GM18520 (cell line): ENCODE measurements at regions not wholly inside any gene's neighbourhood (a gene's known extent, or its start where the extent isn't known, plus 50 kb on each side); places are given as distances from the start of the nearest gene placed in this dataset.
A peak's percentile ranks its signal among the peaks of the same experiment; 100 is the strongest.

Experiments
- ATAC-seq: cut with Tn5 transposase; IDR thresholded peaks from one replicate; pipeline ENCODE4 v1.9.1; 2021; ENCODE audit not compliant: unreplicated experiment

DNA sequence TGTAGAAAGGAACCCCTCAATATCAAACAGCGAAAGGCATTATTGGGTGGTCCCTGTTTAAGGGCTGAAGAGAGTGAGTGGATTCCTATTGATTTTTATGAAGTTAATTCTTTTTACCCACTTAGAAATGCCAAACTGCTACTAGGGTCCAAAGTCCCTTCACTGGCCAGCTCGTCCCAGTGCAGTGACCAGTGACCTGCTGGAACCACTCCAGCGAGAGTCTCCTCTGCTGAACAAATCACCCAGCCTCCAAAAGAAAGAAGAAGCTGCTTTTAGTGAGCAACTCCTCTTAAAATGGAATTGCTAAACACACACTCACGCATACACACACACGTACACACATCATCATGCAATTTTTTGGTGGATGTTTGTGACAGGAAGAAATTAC is 198.2 kb upstream of the PLEKHG7 start:
- ATAC-seq = no peak

- no peak for ATAC-seq
These were observed 198.7 kb upstream of the PLEKHG7 start for GRCh38 chr12:92503971-92504593.

DNA sequence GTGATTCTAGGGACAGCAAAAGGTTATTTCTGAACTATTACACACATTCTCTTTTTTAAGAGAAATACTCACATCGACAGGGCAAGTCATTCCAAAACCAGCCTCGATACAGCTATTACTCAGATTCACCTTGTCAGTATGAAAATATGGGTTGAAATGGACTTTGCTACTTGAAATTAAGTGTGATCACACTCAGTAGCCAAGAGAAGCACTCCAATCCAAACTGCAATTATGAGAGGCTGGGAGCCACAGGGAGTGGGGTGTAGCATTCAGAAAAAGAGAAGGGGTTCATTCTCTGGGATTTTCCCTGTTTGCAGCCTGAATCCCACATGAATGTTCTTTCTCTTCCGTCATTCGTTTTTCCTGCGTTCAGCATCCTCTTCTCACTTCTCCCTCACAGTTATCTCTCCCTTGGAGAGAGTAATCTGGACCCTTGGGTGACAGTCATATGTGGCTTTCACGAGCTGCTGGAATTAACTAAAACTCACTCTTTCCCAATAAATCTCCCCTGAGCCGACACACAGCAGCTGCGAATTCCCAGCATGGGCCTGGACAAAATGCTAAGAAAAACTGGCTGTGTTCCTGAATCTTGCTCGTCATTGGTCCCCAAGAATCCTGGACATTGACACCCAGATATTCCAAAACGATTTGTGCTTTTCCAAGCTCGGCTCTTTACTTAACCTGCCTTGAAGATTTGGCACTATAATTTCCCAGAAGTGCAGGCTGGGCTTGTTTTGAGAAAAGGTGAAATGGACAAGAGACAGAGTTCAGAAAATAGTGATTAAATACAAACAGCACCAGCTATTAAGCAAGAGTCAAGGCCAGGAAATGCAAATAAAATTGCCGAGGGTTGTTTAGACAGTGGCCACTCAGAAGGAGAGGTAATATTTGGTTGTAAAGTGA is 199.5 kb upstream of the PLEKHG7 start:
- ATAC-seq = peak; percentile 60

- ATAC-seq = peak; percentile 30
These were observed 200.3 kb upstream of the PLEKHG7 start for GRCh38 chr12:92502417-92503028.

GRCh38 chr12:92496790-92497189 is 206.0 kb upstream of the PLEKHG7 start:
- peak; percentile 36 for ATAC-seq

DNA sequence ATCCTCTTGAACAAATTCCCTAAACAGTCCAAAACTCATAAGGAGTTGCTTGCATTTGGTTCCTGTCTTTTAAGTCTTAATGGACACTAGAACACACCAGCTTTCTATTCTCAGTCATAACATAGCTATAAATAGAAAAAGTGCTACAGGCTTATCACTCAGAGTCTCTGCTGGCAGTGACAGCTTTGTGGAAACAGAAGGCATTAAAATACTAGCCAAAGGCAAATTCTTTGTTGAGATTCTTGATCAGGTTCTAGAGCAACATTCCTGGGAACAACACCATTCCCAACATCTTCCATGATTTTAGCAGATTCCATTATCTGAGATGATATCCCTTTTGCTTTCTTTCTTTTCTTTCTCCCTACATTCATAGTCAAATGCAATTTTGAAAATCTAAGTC is 207.7 kb upstream of the PLEKHG7 start:
- ATAC-seq = no peak

DNA sequence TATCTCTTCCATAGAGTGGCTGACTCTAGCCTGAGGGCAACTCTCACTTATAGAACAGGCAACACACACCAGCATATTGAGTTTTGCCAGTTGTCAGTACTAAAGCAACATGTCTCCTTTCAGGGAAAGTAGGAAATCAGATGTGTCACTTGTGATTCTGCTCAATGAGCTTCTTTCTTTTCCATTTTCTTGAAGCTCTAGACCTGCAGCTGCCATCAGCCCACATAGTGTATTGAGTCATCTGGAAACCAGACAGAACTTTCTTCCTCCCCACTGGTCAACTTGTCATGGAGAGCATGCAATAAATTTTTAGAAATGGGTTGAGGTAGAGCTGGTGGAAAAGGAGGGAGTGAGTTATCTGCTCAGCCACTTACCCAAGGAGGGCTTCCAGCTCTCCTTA is 209.0 kb upstream of the PLEKHG7 start:
- peak; percentile 69 for ATAC-seq

- no peak for ATAC-seq
These were observed 209.8 kb upstream of the PLEKHG7 start for GRCh38 chr12:92492995-92493394.

GRCh38 chr12:92492291-92492690 is 210.5 kb upstream of the PLEKHG7 start:
- ATAC-seq = no peak

- no peak for ATAC-seq
These were observed 213.0 kb upstream of the PLEKHG7 start for GRCh38 chr12:92489781-92490180.

- ATAC-seq = no peak
These were observed 214.1 kb upstream of the PLEKHG7 start for GRCh38 chr12:92488735-92489134.

DNA sequence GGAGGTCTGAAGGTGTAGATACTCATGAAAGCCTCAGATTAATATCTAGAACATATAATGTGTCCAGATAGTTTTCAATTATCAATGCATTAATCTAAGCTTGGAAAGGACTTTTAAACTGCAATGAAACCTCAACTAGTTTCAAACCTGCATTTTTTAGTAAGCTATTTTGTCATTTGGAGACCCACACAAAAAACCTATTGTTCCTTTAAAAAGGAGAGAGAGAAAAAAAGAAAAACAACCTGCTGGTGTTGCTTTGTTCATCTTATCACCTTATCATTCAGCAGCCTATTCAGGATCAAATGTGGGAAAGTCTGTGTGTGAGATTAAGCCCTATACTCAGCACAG is 215.7 kb upstream of the PLEKHG7 start:
- ATAC-seq = no peak

- ATAC-seq = no peak
These were observed 216.2 kb upstream of the PLEKHG7 start for GRCh38 chr12:92486443-92487137.

DNA sequence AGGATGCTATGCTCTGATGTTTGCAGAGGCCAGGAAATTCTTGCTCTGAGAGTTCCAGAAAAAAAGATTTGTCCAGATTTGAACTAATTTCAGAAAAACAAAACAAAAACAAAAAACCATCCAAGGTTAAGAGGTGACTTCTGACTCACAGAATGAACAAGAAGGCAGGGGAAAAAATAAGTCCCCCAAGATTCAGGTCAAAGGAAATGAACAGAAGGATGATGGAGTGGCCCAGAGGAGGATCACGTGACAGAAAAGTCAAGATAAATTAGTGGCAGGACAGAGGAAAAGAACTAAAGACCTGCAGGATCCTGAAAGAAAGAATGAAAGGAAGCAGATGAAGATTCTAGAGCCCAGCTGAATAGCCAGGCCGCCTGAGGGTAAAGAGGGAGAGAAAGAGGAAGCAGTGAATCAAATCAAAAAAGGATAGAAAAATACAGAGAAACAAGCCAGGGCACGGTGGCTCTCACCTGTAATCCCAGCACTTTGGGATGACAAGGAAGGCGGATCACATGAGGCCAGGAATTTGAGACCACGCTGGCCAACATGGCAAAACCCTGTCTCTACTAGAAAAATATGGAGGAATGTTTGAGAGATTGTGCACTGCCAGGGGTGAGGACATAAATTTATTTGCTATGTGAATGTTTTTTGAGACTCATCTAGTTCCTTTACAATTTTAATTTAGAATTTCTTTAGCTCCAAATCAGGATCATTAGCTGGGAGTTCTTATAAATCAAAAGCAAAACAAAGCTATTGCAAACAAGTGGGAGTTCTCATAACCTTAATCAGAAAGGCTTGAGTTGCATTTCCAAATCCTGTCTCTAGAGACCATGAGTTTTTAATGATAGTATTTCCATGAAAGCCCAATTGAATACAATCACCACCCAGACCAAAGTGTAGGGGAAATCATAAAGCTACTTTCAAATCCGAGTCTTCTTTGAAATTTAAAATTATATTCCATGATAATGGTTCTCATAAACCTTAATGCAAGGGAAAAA is 217.1 kb upstream of the PLEKHG7 start:
- no peak for ATAC-seq

DNA sequence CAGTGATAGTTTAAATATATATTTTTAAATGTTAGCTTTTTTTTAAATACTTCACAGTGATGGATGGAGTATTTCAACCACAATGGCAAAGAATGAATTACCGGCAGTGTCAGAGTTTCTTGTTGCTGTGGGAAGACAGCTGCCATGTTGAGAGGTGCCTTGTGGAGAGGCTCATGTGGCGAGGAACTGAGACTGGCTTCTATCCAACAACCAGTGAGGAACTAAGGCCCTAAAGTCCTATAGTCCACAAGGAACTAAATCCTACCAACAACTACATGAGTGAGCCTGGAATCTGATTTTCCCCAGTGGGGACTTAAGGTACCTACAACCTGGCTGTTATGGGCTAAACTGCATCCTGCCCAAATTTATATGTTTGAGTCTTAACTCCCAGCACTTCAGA is 220.2 kb upstream of the PLEKHG7 start:
- no peak for ATAC-seq

GRCh38 chr12:92481066-92481465 is 221.7 kb upstream of the PLEKHG7 start:
- ATAC-seq = no peak

GRCh38 chr12:92478692-92479091 is 224.1 kb upstream of the PLEKHG7 start:
- no peak for ATAC-seq

DNA sequence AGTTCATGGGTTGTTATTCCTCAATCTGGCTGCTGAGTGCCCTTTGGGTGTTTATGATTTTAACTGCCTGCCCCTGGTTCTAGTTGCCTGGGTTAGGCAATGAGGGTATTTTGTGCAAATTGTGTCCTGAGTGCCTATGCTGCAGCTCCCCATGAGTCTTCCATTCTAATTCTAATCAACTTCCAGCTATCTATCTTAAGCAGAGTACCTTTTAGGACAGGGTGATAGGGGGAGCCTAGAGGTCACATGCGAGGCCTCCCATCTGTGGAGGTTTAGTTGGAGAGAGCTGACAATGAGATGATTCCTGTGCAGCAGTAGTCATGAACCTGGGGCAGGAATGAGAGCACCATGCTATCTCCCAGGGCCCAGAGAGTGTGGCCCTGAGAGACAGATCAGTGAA is 225.9 kb upstream of the PLEKHG7 start:
- ATAC-seq = no peak

- no peak for ATAC-seq
These were observed 229.2 kb upstream of the PLEKHG7 start for GRCh38 chr12:92473564-92473963.

DNA sequence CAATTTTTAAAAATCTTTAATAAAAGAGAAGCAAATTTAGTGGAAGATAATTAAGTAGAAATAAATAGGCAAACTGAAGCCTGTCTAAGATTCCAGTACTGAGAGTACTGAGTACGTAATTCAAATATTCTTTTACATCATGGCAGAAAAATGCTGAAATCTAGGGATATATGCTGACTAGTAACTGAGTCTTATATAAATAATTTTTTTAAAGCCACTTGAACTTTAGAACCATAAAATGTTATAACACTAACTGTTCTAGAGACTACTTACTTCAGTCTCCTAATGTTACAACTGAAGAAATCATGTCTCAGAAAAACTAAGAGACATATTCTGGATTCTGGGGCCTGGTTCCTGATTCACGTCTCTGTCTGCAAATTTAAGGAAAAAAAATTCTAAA is 230.6 kb upstream of the PLEKHG7 start:
- ATAC-seq = no peak
